ENCODE measurements at regions not wholly inside any gene's neighbourhood (a gene's known extent, or its start where the extent isn't known, plus 50 kb on each side); places are given as distances from the start of the nearest gene placed in this dataset.

DNA sequence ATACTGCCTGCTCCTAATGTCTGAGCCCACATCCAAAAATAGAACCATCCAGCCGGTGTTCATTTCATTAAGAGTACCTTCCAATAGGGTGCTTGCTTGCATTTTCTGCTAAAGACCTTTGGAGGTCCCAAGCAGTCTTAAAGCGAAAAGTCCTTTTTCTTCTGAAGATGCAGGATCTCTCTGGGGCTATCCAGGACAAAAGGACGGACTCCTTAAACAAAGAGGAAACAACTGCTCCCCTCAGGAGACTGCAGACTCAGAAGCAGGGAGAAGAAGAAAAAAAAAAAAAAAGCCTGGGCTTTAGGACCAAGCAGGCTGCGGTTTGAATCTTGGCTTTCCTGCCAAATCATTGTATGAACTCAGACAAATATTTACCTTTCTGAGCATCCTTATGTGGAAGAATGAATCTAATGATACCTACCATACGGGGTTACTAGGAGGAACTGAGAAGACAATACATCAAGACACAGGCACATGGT is 204.0 kb downstream of the PLPP3 start:
- no peaks in the 10 kb centered on the region for H3K9me3 ChIP-seq (replicated peaks in 1 of 2; ENCODE audit: control insufficient read depth in 1 of 2, insufficient read depth in 1 of 2, low read length in 2 of 2)
- H3K36me3 Mint-ChIP-seq, result no peaks in the 10 kb centered on the region
- H3K4me3 ChIP-seq (replicated peaks in 1 of 3; ENCODE audit: low read depth in 2 of 3, low read length in 3 of 3), result no peak overlapping the region
- H3K36me3 ChIP-seq (replicated peaks in 1 of 2; ENCODE audit: control insufficient read depth in 1 of 2, insufficient read depth in 2 of 2, low read length in 2 of 2), result no peaks in the 10 kb centered on the region
- DNase-seq, result no peak
- H3K4me1 Mint-ChIP-seq, result peaks cover 2% of the 10 kb centered on the region
- WGBS (ENCODE audit: insufficient coverage), result 20% methylated on average over 1 of the region's 5 CpGs
- no peak overlapping the region for H2AFZ ChIP-seq (ENCODE audit: insufficient read depth, low read depth, low read length, poor library complexity, severe bottlenecking)
- H3K27me3 Mint-ChIP-seq (ENCODE audit: low read depth in 3 of 3), result peaks cover 14 to 20% (median 17%) of the 10 kb centered on the region in 3 donors
- H3K4me3 Mint-ChIP-seq, result no peak overlapping the region
- H3K9ac ChIP-seq (ENCODE audit: insufficient read depth, low read length, poor library complexity, severe bottlenecking), result no peak overlapping the region
- no peaks in the 10 kb centered on the region for H3K79me2 ChIP-seq (ENCODE audit: insufficient read depth, low read length)
- no peak overlapping the region for H3K27ac Mint-ChIP-seq
- no peak overlapping the region for H3K4me2 ChIP-seq (replicated peaks; ENCODE audit: extremely low read depth, low read length, poor library complexity, severe bottlenecking)
- no peak overlapping the region for H3K27ac ChIP-seq (ENCODE audit: low read depth in 1 of 2, low read length in 2 of 2)
- no peaks in the 10 kb centered on the region for H3K4me1 ChIP-seq (ENCODE audit: control insufficient read depth in 1 of 2, insufficient read depth in 2 of 2, low read length in 2 of 2)
- peaks cover 10 to 11% of the 10 kb centered on the region in 2 donors for H3K27me3 ChIP-seq (ENCODE audit: control insufficient read depth in 2 of 2, insufficient read depth in 2 of 2, low read length in 2 of 2)
- peaks cover 0 to 2% (median 0%) of the 10 kb centered on the region in 7 donors for H3K9me3 Mint-ChIP-seq
- intact Hi-C loops (cut with micrococcal nuclease), result no loop called here
- no peaks in the 10 kb centered on the region for H4K20me1 ChIP-seq (ENCODE audit: insufficient read depth, low read length)
- TF ChIP-seq, protein P1, sequence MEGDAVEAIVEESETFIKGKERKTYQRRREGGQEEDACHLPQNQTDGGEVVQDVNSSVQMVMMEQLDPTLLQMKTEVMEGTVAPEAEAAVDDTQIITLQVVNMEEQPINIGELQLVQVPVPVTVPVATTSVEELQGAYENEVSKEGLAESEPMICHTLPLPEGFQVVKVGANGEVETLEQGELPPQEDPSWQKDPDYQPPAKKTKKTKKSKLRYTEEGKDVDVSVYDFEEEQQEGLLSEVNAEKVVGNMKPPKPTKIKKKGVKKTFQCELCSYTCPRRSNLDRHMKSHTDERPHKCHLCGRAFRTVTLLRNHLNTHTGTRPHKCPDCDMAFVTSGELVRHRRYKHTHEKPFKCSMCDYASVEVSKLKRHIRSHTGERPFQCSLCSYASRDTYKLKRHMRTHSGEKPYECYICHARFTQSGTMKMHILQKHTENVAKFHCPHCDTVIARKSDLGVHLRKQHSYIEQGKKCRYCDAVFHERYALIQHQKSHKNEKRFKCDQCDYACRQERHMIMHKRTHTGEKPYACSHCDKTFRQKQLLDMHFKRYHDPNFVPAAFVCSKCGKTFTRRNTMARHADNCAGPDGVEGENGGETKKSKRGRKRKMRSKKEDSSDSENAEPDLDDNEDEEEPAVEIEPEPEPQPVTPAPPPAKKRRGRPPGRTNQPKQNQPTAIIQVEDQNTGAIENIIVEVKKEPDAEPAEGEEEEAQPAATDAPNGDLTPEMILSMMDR (IDR thresholded peaks at IDR 0.05), result no peak

DNA sequence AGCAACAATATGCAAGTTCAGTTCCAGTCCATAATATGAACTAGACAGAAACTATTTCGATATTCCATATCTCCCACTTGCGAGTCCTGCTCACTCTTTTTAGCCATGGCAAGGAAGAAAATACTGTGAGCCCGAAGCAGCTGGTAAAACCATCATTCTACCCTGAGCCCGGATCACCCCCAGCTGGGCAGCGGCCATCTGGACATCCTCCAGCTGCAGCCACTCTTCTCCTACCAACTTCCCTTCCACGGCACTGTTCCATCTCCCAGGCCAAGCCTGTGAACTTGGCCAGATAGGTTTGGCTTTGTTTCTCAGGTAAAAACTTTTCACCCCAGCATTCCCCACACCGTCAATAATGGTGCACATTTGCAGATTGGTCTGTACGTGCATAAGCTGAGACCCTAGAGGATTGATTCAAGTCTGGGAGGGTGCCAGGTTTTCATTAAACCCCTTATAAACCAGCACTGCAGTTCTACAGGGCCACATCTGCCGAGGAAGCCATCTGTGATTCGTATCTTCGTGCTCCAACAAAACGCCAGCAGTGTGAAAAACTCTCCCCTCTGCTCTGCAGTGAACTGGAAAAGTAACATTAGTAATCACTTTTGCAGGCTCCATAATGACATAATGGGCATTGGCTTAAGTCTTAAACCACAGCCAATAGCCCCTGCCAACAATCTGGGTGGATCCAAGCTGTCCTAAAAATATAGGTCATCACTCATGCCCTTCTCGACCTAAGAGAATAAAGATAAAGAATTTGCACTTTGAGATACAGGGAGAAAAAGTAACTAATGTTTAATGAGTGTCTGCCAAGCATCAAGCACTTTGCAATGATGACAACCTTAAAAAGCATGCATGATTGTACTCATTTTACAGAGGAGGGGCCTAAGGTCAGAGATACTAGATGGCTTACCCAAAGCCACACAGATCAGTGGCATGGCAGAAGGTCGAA is 205.1 kb downstream of the PLPP3 start:
- Histone ChIP-seq H3K27ac (ENCODE audit: low read depth in 1 of 2, low read length in 2 of 2) (no peak overlapping the region), H3K4me3 (replicated peaks in 1 of 3; ENCODE audit: low read depth in 2 of 3, low read length in 3 of 3) (no peak overlapping the region), H4K20me1 (ENCODE audit: insufficient read depth, low read length) (no peaks in the 10 kb centered on the region), H3K4me1 (ENCODE audit: control insufficient read depth in 1 of 2, insufficient read depth in 2 of 2, low read length in 2 of 2) (no peaks in the 10 kb centered on the region), H3K4me2 (replicated peaks; ENCODE audit: extremely low read depth, low read length, poor library complexity, severe bottlenecking) (no peak overlapping the region), H3K27me3 (ENCODE audit: control insufficient read depth in 2 of 2, insufficient read depth in 2 of 2, low read length in 2 of 2) (peaks cover 10 to 11% of the 10 kb centered on the region in 2 donors), H3K36me3 (replicated peaks in 1 of 2; ENCODE audit: control insufficient read depth in 1 of 2, insufficient read depth in 2 of 2, low read length in 2 of 2) (no peaks in the 10 kb centered on the region), H3K9ac (ENCODE audit: insufficient read depth, low read length, poor library complexity, severe bottlenecking) (no peak overlapping the region), H2AFZ (ENCODE audit: insufficient read depth, low read depth, low read length, poor library complexity, severe bottlenecking) (no peak overlapping the region), H3K79me2 (ENCODE audit: insufficient read depth, low read length) (no peaks in the 10 kb centered on the region), H3K9me3 (replicated peaks in 1 of 2; ENCODE audit: control insufficient read depth in 1 of 2, insufficient read depth in 1 of 2, low read length in 2 of 2) (no peaks in the 10 kb centered on the region)
- 94% methylated on average over 6 of the region's 14 CpGs for WGBS (ENCODE audit: insufficient coverage)
- DNase-seq, result no peak
- TF ChIP-seq, protein P1 (IDR thresholded peaks at IDR 0.05), result no peak
- Mint-ChIP-seq H3K4me1 (peaks cover 2% of the 10 kb centered on the region), H3K27ac (no peak overlapping the region), H3K27me3 (ENCODE audit: low read depth in 3 of 3) (peaks cover 14 to 20% (median 17%) of the 10 kb centered on the region in 3 donors), H3K36me3 (no peaks in the 10 kb centered on the region), H3K4me3 (peak overlapping the region in 1 of 2 donors; percentile 50), H3K9me3 (peaks cover 0 to 2% (median 0%) of the 10 kb centered on the region in 7 donors)
- intact Hi-C loops (cut with micrococcal nuclease), result no loop called here

All from CD14-positive monocyte (primary cell).